Upper lobe of left lung (tissue), 6 donors: ENCODE measurements at regions not wholly inside any gene's neighbourhood (a gene's known extent, or its start where the extent isn't known, plus 50 kb on each side); places are given as distances from the start of the nearest gene placed in this dataset.

ENCODE experiments used
- ATAC-seq, 2 donors: fragments of 200-7000 bp; cut with Tn5 transposase; one replicate each; pipeline ENCODE4 v1.9.1; 2022; ENCODE audit warnings: mild to moderate bottlenecking in 2 of 2, moderate library complexity in 2 of 2; ENCODE audit not compliant: low FRiP score in 2 of 2
- DNase-seq, 2 donors: peaks; one replicate each; pipeline ENCODE4 v3.0.0-alpha.2; 2019 to 2020
- H3K27ac ChIP-seq, 4 donors: fragments of 200-600 bp; sonication (generic); one replicate each; pipeline ENCODE4 v1.5.1; 2016 to 2019
- H3K27me3 ChIP-seq, 4 donors: fragments of 200-600 bp; sonication (generic); one replicate each; pipeline ENCODE4 v1.5.1; 2017 to 2019
- H3K36me3 ChIP-seq, 4 donors: fragments of 200-600 bp; sonication (generic); one replicate each; pipeline ENCODE4 v1.5.1; 2016 to 2019
- H3K4me1 ChIP-seq, 4 donors: fragments of 200-600 bp; sonication (generic); one replicate each; pipeline ENCODE4 v1.5.1; 2018 to 2019
- H3K4me3 ChIP-seq, 4 donors: fragments of 200-600 bp; sonication (generic); one replicate each; pipeline ENCODE4 v1.5.1; 2017 to 2019; ENCODE audit warnings: mild to moderate bottlenecking in 2 of 4, moderate library complexity in 1 of 4
- H3K9me3 ChIP-seq, 4 donors: fragments of 200-600 bp; sonication (generic); one replicate each; pipeline ENCODE4 v1.5.1; 2018 to 2019
- CTCF ChIP-seq, 6 experiments: fragments of 450-650 bp in 4 of 6; fragments of 200-600 bp in 2 of 6; sonication (generic) in 2 of 6; IDR thresholded peaks; one replicate each; pipeline ENCODE4 v1.5.1; 2016 to 2019; ENCODE audit warnings: antibody characterized with exemption in 6 of 6
- EP300 ChIP-seq, 4 donors: sonication (generic); formaldehyde crosslinking; IDR thresholded peaks; one replicate each; pipeline ENCODE4 v1.5.1; 2017; ENCODE audit warnings: antibody characterized with exemption in 4 of 4, control low read depth in 2 of 4
- POLR2A ChIP-seq, 4 donors: fragments of 450-650 bp; IDR thresholded peaks; one replicate each; pipeline ENCODE4 v1.5.1; 2016 to 2017; ENCODE audit warnings: antibody characterized with exemption in 4 of 4, mild to moderate bottlenecking in 2 of 4
- POLR2AphosphoS5 ChIP-seq, 2 donors: sonication (generic); formaldehyde crosslinking; IDR thresholded peaks; one replicate each; pipeline ENCODE4 v1.5.1; 2017; ENCODE audit warnings: antibody characterized with exemption in 2 of 2
- WGBS, 2 donors: methylation state at CpG; one replicate each; pipeline ENCODE4 v1.1.5; 2017 to 2018; 5-methylcytosine and 5-hydroxymethylcytosine counted together
- donor health status: DM: no; HTN: no; CAD: no; lungs with moderate emphysema.
- donor health status: DM: no; HTN: yes; CAD: no; lungs with severe emphysema.

GRCh38 chr2:21804151-21804550, 680.4 kb downstream of the TDRD15 start:
- ATAC-seq (no peak), DNase-seq (no peak)
- Histone ChIP-seq H3K27me3 (no peaks in the 10 kb centered on the region), H3K4me1 (no peaks in the 10 kb centered on the region), H3K4me3 (no peak overlapping the region), H3K36me3 (no peaks in the 10 kb centered on the region), H3K27ac (no peak overlapping the region), H3K9me3 (no peaks in the 10 kb centered on the region)
- no peak for TF ChIP-seq EP300 (IDR thresholded peaks at IDR 0.05)
- no peak for TF ChIP-seq POLR2AphosphoS5 (IDR thresholded peaks at IDR 0.05)
- no peak for TF ChIP-seq CTCF (IDR thresholded peaks at IDR 0.05)
- TF ChIP-seq POLR2A (IDR thresholded peaks at IDR 0.05): no peak
- 85 to 86% methylated on average over 3 of the region's 3 CpGs for WGBS, 2 donors

GRCh38 chr2:21811541-21811940, 687.8 kb downstream of the TDRD15 start:
- Histone ChIP-seq H3K27me3 (no peaks in the 10 kb centered on the region), H3K4me3 (no peak overlapping the region), H3K4me1 (no peaks in the 10 kb centered on the region), H3K27ac (no peak overlapping the region), H3K36me3 (no peaks in the 10 kb centered on the region), H3K9me3 (no peaks in the 10 kb centered on the region)
- DNase-seq: no peak
- no peak for ATAC-seq
- WGBS, 2 donors: 78 to 79% methylated on average over 2 of the region's 2 CpGs
- TF ChIP-seq POLR2AphosphoS5 (IDR thresholded peaks at IDR 0.05) (no peak), EP300 (IDR thresholded peaks at IDR 0.05) (no peak), POLR2A (IDR thresholded peaks at IDR 0.05) (no peak), CTCF (IDR thresholded peaks at IDR 0.05) (no peak)

- no peak for TF ChIP-seq EP300 (IDR thresholded peaks at IDR 0.05)
- Histone ChIP-seq H3K4me3 (no peak overlapping the region), H3K9me3 (no peaks in the 10 kb centered on the region), H3K4me1 (no peaks in the 10 kb centered on the region), H3K36me3 (no peaks in the 10 kb centered on the region), H3K27me3 (no peaks in the 10 kb centered on the region), H3K27ac (no peak overlapping the region)
- no peak for ATAC-seq
- no peak for DNase-seq
- WGBS, 2 donors: 85 to 100% methylated on average over 1 of the region's 1 CpG
These were observed 689.0 kb downstream of the TDRD15 start for GRCh38 chr2:21812766-21813165.

- no peak for DNase-seq
- Histone ChIP-seq H3K27ac (no peak overlapping the region), H3K9me3 (no peaks in the 10 kb centered on the region), H3K36me3 (no peaks in the 10 kb centered on the region), H3K27me3 (no peaks in the 10 kb centered on the region), H3K4me1 (no peaks in the 10 kb centered on the region), H3K4me3 (no peak overlapping the region)
- TF ChIP-seq POLR2A (IDR thresholded peaks at IDR 0.05): no peak
- TF ChIP-seq EP300 (IDR thresholded peaks at IDR 0.05): no peak
- no peak for TF ChIP-seq CTCF (IDR thresholded peaks at IDR 0.05)
- TF ChIP-seq POLR2AphosphoS5 (IDR thresholded peaks at IDR 0.05): no peak
- ATAC-seq: no peak
- WGBS, 2 donors: 79 to 82% methylated on average over 4 of the region's 4 CpGs
These were observed 690.9 kb downstream of the TDRD15 start for GRCh38 chr2:21814588-21815149.

GRCh38 chr2:21818212-21818795, 694.5 kb downstream of the TDRD15 start:
- 67 to 69% methylated on average over 7 of the region's 7 CpGs for WGBS, 2 donors
- TF ChIP-seq POLR2A (IDR thresholded peaks at IDR 0.05): no peak
- no peak for TF ChIP-seq POLR2AphosphoS5 (IDR thresholded peaks at IDR 0.05)
- TF ChIP-seq EP300 (IDR thresholded peaks at IDR 0.05): no peak
- no peak for TF ChIP-seq CTCF (IDR thresholded peaks at IDR 0.05)
- H3K36me3 ChIP-seq: no peaks in the 10 kb centered on the region
- H3K27ac ChIP-seq: no peak overlapping the region
- H3K27me3 ChIP-seq: no peaks in the 10 kb centered on the region
- ATAC-seq: no peak
- H3K9me3 ChIP-seq: no peaks in the 10 kb centered on the region
- no peaks in the 10 kb centered on the region for H3K4me1 ChIP-seq
- H3K4me3 ChIP-seq: no peak overlapping the region
- no peak for DNase-seq
